ENCODE measurements at regions not wholly inside any gene's neighbourhood (a gene's known extent, or its start where the extent isn't known, plus 50 kb on each side); places are given as distances from the start of the nearest gene placed in this dataset.
A peak's percentile ranks its signal among the peaks of the same experiment; 100 is the strongest.
"Not testable (repeated sequence)": the region's sequence is repeated elsewhere in the genome, so short reads cannot be mapped to it uniquely, and the experiment has no call there.

GRCh38 chr9:80679916-80680315 is 1009.4 kb downstream of the TLE1 start:
- DNase-seq, result no peak

DNA sequence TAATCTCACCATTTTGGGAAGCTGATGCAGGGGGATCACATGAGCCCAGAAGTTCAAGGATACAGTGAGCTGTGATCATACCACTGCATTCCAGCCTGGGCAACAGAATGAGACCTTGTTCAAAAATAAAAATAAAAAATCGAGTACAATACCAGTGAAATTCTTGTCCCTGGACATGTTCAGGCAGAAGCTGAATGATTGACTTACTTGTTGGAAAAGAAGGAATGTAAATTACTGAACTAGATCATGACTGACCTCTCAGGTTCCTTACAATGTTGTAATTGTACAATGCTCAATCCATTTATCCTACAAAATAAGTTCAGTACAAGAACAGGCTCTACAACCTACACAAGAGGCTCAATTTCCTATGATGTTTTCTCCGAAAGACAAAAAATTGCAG is 1010.4 kb downstream of the TLE1 start:
- no peak for DNase-seq

- no peak for DNase-seq
Measured at GRCh38 chr9:80673496-80673895, 1015.9 kb downstream of the TLE1 start.

DNA sequence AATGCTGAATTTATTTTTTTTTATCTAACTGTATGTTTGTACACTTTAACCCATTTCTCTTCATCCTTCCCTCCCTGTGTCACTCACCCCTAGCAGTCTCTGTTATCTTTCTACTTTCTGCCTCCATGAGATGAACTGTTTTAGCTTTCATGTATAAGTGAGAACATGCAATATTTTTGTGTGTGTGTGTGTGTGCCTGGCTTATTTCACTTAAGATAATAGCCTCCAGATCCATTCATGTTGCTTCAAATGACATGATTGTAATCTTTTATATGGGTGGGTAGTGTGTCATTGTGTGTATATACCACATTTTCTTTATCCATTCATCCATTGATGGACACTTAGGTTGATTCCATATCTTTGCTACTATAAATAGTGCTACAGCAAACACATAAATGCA is 1023.9 kb downstream of the TLE1 start:
- DNase-seq, result no peak

GRCh38 chr9:80664327-80665210 is 1024.8 kb downstream of the TLE1 start:
- DNase-seq, result peak; percentile 87

DNA sequence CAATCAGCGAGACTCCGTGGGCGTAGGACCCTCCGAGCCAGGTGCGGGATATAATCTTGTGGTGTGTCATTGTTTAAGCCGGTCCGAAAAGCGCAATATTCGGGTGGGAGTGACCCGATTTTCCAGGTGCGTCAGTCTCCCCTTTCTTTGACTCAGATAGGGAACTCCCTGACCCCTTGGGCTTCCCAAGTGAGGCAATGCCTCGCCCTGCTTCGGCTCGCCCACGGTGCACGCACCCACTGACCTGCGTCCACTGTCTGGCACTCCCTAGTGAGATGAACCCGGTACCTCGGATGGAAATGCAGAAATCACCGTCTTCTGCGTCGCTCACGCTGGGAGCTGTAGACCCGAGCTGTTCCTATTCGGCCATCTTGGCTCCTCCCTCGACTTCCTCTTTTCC is 1029.6 kb downstream of the TLE1 start:
- not testable (repeated sequence) for DNase-seq

DNA sequence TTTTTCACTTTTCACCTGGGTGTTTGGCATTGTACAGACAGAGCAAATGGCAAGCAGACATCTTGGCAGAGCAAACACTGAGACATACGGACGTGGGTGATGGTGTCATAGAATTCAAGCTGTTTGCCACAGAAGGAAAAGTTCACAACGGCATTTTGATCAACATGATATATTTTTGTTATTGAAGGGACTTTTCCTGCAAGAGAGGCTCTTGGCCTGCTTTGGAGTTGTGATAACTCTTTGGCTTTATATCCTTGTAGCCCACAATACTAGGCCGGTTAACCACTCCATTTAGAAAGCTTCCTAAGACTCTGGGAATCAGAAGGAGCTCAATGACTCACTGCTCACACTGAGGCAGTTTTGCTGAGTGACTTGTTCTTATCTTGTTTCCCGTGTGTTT is 1038.3 kb downstream of the TLE1 start:
- no peak for DNase-seq

- no peak for DNase-seq
Measured at GRCh38 chr9:80649496-80649895, 1039.9 kb downstream of the TLE1 start.

DNA sequence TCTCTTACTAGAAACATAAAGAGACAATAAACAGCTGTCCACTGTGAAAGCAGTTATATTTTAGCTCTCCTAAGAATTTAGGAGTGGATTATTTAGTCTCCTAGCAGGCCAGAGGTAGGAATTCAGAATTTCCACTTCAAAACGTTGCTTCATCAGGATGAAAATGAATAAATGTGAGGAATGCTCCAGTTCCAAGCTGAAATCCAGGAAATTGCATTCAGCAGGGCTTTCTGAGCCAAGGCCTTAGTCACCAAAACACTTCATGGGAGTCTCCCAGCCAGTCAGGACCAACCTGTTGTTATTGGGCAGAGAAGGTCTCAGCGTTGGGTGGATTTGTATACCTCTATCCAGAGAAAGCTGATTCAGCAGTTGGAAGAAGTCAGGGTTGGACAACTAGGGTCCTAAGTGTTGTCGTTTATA is 1040.3 kb downstream of the TLE1 start:
- no peak for DNase-seq

DNA sequence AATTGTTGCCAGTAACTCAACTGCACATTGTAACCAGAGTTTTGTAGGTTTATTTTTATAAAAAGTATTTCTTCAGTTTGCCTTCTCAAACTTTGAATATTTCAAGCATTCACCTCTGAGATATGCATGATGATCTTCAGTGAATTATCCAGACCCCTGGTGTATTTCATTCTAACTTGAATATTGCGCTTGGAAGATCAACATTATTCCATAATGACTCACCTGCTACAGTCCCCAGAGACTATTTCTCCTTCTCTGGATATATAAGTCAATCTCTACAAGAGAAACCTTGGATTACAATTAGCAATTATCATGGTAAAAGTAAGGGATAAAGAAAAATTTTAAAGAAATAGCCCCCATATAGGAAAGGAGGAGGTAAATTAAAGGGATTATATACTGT is 1041.0 kb downstream of the TLE1 start:
- DNase-seq, result no peak

- DNase-seq, result no peak
Measured at GRCh38 chr9:80646211-80646610, 1043.1 kb downstream of the TLE1 start.

DNA sequence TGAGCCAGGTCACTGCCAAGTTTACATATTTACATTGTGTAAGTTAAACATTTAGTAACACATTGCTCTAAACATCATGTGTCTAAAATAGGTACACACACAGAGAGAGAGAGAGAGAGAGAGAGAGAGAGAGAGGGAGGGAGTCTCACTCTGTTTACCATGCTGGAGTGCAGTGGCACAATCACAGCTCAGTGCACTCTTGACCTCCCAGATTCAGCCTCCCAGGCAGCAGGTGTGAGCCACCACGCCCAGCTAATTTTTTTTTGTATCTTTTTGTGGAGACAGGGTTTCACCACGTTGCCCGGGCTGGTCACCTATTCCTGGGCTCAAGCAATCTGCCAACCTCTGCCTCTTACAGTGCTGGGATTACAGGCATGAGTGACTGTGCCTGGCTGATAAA is 1045.3 kb downstream of the TLE1 start:
- DNase-seq, result no peak

GRCh38 chr9:80635065-80635464 is 1054.3 kb downstream of the TLE1 start:
- DNase-seq, result no peak

DNA sequence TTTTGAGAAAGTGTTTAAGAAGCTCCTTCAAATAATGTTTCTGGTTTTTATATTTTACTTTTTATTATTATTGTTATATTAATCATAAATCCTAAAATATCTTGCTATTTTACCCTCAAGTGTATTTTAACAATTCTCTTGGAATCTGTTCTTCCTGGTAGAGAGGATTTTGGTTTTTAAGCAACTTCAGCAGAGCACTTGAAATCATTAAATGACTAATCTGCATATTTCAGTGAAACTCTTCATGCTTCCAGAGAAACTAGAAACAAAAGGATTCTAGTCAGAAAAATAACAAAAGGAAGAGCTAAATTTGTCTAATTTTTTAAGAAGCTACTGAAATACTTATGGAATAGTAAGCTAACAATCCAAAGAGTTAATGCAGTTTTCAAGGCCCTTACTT is 1057.3 kb downstream of the TLE1 start:
- DNase-seq, result no peak

DNA sequence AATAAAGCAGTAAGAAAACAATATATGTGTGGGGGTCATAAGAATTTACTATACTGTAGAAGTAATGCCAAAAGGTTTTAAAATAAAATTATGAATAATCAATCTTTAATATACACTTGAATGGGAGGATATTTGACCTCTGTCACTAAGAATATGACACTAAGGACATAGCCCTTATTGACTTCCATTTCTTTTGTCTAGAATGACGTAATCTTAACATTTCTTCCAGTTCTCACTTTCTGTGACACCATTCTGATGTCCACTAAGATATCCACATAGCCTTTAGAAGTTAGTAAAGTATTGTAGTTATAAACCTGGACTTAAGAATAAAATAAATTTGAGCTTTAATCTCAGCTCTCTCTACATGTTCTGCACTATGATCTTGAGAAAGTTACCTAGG is 1050.7 kb downstream of the TLE4 start:
- DNase-seq, result no peak

DNA sequence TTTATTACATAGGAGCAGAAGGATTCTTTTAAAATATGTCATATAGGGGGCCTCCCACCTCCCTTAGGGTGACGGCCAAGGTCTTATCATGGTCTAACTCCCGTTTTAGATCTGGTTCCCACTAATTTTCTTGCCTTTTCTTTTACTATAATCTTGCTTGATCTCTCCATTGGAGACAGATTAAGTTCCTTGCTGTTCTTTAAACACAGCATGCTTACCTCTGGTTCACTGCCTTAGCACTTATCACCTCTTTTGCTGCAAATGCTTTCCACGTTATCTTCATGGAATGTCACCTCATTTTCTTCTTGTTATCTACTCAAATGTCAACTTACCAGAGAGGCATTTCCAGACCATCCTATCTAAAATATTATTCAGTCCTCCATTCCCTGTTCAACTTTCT is 1047.6 kb downstream of the TLE4 start:
- DNase-seq, result no peak

GRCh38 chr9:80615964-80616363 is 1044.2 kb downstream of the TLE4 start:
- no peak for DNase-seq

DNA sequence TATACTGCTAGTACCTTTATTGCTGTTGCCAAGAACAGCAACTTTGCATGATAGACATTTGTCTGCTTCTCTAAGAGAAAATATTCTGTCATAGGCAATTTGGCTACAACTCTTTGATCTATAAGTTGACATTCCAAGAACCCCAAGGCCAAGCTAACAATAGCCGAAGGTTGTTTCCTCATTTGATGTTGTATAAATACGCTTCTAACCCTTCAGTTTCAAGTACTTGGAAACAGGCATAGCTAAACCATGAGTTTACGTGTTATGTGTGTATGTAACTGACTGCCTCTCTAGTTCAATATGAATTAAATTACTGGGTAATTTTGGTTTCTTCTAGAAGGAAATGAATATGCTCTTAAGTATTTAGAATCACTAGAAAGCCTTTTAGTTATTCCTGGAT is 1034.0 kb downstream of the TLE4 start:
- DNase-seq, result no peak

- DNase-seq, result peak; percentile 26
Measured at GRCh38 chr9:80605129-80605528, 1033.4 kb downstream of the TLE4 start.

DNA sequence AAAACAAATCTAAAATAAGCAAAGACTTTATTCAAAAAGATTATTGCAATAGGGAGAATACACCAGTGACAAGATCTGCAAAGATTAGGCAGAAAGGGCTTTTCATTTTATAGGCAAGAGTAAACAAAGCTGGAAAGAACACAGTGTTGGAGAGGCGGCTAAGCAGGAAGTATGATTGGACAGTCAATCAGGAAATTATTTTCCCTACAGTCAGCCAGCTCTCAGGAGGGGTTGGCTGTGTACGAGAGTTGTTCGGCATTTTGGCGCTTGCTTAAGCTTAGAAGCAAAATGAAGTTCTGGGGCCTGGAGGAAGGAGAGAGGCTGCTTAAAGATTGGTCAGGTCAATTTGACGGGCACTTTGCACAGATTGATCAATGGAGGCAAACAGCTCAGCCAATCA is 1030.5 kb downstream of the TLE4 start:
- no peak for DNase-seq

DNA sequence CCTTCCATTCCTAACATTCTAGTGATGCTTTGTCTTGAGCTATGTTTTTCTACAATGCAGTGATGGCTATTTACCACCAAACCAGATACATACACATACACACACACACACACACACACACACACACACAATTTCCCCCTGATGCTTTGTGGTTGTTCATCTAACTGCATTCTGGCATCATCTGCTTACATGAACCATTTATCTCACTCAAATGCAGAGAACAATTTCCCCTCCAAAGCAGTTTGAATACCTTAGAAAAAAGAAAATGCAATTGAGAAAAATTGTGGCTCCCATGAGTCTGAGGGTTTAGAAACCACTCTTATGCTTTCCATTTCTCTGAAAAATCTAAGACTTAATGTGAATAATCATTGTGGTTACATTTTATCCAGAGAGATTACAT is 1024.8 kb downstream of the TLE4 start:
- DNase-seq, result no peak

GRCh38 chr9:80595192-80595591 is 1023.4 kb downstream of the TLE4 start:
- DNase-seq, result no peak

DNA sequence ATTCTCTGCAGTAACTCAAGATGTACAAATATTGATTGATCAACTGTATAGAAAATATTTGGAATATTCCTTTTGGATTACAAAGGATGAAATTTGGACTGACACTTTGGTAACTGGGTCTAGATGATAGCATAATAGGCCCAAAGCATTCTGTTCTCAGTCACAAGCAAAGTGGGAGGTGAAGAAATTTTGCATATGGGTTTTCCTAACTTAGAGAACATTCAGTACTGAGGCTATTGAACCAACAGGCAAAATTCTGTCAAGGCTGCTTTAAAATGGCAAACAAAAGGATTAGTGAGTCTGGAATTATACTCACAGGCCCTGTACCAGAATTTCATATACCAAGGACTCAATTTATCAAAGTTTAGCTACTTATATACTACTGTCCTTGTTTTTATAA is 1020.6 kb downstream of the TLE4 start:
- no peak for DNase-seq

GRCh38 chr9:80586786-80587330 is 1015.1 kb downstream of the TLE4 start:
- no peak for DNase-seq

GRCh38 chr9:80571953-80572352 is 1000.2 kb downstream of the TLE4 start:
- DNase-seq, result no peak

Measured in MV-4-11 (cell line).